ENCODE measurements at regions not wholly inside any gene's neighbourhood (a gene's known extent, or its start where the extent isn't known, plus 50 kb on each side); places are given as distances from the start of the nearest gene placed in this dataset.

- POLR2A ChIA-PET: no interaction called here
- Histone ChIP-seq H3K4me2 (ENCODE audit: insufficient read depth, low read length) (no peak overlapping the region), H3K9me1 (replicated peaks; ENCODE audit: control insufficient read depth, extremely low read depth, insufficient read depth, low read length) (no peaks in the 10 kb centered on the region), H2AFZ (ENCODE audit: low read depth, low read length) (no peak overlapping the region), H3K9ac (replicated peaks; ENCODE audit: extremely low read depth, insufficient read depth, low read length) (no peak overlapping the region), H3K79me2 (ENCODE audit: control insufficient read depth, insufficient read depth, low read length) (no peaks in the 10 kb centered on the region), H3K36me3 (ENCODE audit: control insufficient read depth in 2 of 2, extremely low read depth in 1 of 2, insufficient read depth in 2 of 2, low read length in 2 of 2) (no peaks in the 10 kb centered on the region), H3K27ac (ENCODE audit: insufficient read depth, low read depth, low read length) (no peak overlapping the region), H3K4me1 (ENCODE audit: control insufficient read depth, extremely low read depth, insufficient read depth, low read length) (no peaks in the 10 kb centered on the region), H3K27me3 (ENCODE audit: control insufficient read depth in 2 of 2, insufficient read depth in 2 of 2, low read length in 2 of 2) (no peaks in the 10 kb centered on the region), H3K9me3 (replicated peaks; ENCODE audit: control insufficient read depth, insufficient read depth, low read length) (no peaks in the 10 kb centered on the region), H3K4me3 (replicated peaks in 1 of 3; ENCODE audit: insufficient read depth in 1 of 3, low read depth in 1 of 3, low read length in 3 of 3) (no peak overlapping the region), H4K20me1 (replicated peaks; ENCODE audit: control insufficient read depth, extremely low read depth, insufficient read depth, low read length) (no peaks in the 10 kb centered on the region)
- CTCF ChIA-PET: interaction anchor here (1.4 kb wide), 1 partner anchor 28 kb away, joined by 3 read pairs; no protein-coding TSS in a partner anchor
- no peak for FAIRE-seq
- intact Hi-C loops (cut with micrococcal nuclease): no loop called here
- BruUV-seq (replicated peaks): no TSS peak
- TF ChIP-seq EZH2 (IDR thresholded peaks at IDR 0.05; ENCODE audit: borderline replicate concordance, low read depth, low read length, severe bottlenecking): no peak
- no peak for TF ChIP-seq MAX (IDR thresholded peaks at IDR 0.05; ENCODE audit: insufficient read depth, insufficient read length)
- no peak for TF ChIP-seq CTCF (IDR thresholded peaks at IDR 0.05; ENCODE audit: extremely low read depth in 1 of 2, insufficient read depth in 1 of 2, low read depth in 1 of 2, low read length in 2 of 2)
- no peak for TF ChIP-seq POLR2A (IDR thresholded peaks at IDR 0.05; ENCODE audit: low read depth, low read length)
- no peak for TF ChIP-seq POLR2AphosphoS5 (IDR thresholded peaks at IDR 0.05; ENCODE audit: insufficient read depth, low read depth, low read length)
- no peak for TF ChIP-seq JUN (IDR thresholded peaks at IDR 0.05; ENCODE audit: borderline replicate concordance, insufficient read depth, insufficient read length, low read depth)
- no peak for TF ChIP-seq GATA2 (IDR thresholded peaks at IDR 0.05; ENCODE audit: insufficient read depth, insufficient read length, low read depth, low read length)
- no peak for TF ChIP-seq MYC (IDR thresholded peaks at IDR 0.05; ENCODE audit: low read depth, low read length)
- dilution Hi-C loops (cut with MboI; ENCODE audit: extremely low pct_ligation_motif_present, low sequenced_read_pairs): no loop called here
- DNase-seq (ENCODE audit: low read depth, low spot score): no peak
These were observed 459.0 kb downstream of the SIPA1L2 start for GRCh38 chr1:232170909-232171308.

Measured in endothelial cell of umbilical vein (primary cell).